CD4-positive, alpha-beta T cell treated with Interleukin-4 for 1 hour (primary cell): ENCODE measurements at regions not wholly inside any gene's neighbourhood (a gene's known extent, or its start where the extent isn't known, plus 50 kb on each side); places are given as distances from the start of the nearest gene placed in this dataset.
"Not testable (repeated sequence)": the region's sequence is repeated elsewhere in the genome, so short reads cannot be mapped to it uniquely, and the experiment has no call there.

Experiments
- DNase-seq, 2 donors: peaks; one replicate each; pipeline ENCODE4 v3.0.0-alpha.2; 2020 to 2022

GRCh38 chr1:81312272-81312754 is 488.4 kb upstream of the ADGRL2 start:
- DNase-seq, result no peak

DNA sequence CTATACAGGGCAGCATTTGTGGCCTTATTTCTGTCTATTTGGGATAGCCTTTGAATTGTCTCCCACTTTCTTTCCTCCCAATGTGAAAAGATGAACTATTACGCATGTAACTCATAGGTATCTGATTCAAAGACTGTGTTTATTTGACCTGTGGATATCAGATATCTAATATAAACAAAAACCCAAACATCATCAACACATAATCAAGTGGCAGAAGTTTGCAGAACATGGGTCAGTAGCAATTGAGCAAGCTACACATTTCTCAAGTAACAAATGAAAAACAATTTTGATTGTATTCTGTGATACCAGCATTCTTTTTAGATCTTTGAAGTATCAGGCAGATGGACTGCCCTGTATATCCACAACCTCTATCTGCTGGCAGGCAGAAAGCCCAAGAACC is 490.5 kb upstream of the ADGRL2 start:
- no peak for DNase-seq

DNA sequence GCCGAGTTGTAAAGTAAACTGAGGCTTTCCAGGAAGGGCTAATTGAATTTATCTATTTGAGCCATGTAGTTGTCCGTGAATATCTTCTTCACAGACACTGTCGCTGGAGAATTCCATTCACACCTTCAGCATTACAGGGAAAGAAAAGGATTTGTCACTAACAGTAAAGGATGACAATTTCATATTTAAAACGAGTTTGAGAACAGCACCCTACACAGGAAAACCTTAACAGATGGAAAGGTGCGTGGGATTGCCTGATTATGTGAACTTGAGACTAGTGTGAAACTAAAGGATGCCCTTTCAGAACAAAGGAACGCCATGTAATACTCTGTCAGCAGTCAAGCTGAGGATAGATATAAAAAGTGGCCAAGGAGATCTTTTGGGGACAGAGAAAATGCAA is 492.5 kb upstream of the ADGRL2 start:
- no peak for DNase-seq

DNA sequence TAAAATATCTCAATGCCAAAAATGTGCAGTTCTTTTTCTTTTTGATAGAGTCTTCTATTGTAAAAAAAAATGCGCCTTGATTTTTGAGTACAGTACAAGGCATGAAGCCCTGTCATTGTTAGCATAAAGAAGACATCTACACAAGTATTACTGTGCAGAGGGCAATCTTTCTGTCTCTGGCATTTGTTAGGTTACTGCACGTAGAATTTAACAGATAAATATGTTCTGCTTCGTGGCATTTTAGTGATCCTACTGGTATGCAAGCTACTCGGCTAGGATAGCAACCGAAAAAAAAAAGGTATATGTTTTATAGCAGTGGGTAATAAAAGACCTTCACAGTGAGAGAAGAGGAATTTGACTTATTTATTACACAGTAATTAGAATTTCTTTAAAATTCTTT is 492.9 kb upstream of the ADGRL2 start:
- DNase-seq, result no peak

DNA sequence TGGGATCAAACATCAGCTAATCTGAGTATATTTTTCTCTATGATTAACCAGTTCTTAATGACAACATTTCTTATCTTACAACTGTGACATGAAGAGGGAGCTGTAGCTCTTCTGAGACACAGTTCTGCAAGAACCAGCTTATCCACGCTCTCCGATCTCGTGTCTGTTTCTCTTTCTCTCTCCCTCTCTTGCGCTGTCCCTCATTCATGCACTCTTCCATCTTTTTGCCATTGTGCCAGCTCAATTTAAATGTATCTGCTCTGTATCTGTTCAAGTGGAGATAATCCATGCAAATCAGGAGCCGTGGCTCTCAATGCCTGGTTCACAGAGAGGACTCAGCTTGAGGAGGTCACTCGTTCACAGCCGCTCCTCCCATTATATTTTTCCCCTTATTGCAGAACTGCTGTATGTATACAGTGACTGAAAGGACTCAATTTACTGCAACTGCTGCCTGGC is 494.7 kb upstream of the ADGRL2 start:
- no peak for DNase-seq

- no peak for DNase-seq
These were observed 496.5 kb upstream of the ADGRL2 start for GRCh38 chr1:81304187-81304586.

GRCh38 chr1:81299892-81300291 is 500.8 kb upstream of the ADGRL2 start:
- DNase-seq, result no peak

DNA sequence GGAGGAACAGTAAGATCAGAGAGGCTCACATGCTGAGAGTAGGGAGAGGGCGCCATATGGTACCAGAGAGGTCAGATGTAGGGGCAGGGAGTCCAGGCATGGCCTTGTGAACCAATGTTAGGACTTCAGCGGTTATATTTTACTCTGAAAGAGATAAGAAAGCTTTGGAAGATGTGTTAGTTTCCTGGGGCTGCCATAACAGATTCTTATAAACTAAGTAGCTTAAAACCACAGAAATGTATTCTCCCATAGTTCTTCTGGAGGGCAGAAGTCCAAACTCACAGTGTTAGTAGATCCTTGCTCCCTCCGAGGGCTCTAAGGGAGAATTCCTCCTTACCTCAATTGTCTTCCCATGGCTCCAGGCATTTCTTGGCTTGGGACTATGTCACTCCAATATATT is 502.5 kb upstream of the ADGRL2 start:
- no peak for DNase-seq

DNA sequence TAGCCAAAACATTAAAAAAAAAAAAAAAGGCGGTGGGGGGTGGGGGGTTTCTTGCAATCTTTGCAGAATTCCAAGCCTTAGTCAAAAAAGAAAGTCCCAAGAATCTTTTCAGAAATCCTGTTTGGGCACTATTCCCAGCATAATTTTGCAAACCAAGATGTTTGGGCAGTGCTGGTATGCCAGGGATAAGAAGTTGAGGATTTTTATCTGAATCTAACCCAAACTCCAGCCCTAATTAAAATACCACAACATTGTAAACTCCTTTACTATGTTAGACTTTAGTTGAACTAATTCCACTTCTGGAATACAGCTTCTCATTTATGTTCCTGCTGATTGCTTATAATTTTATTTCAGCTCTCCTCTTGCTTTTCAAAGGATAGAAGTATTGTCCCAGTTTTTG is 504.1 kb upstream of the ADGRL2 start:
- no peak for DNase-seq

GRCh38 chr1:81290326-81290725 is 510.4 kb upstream of the ADGRL2 start:
- no peak for DNase-seq

- no peak for DNase-seq
These were observed 512.0 kb upstream of the ADGRL2 start for GRCh38 chr1:81288689-81289088.

- DNase-seq, result no peak
These were observed 513.2 kb upstream of the ADGRL2 start for GRCh38 chr1:81287411-81288080.

DNA sequence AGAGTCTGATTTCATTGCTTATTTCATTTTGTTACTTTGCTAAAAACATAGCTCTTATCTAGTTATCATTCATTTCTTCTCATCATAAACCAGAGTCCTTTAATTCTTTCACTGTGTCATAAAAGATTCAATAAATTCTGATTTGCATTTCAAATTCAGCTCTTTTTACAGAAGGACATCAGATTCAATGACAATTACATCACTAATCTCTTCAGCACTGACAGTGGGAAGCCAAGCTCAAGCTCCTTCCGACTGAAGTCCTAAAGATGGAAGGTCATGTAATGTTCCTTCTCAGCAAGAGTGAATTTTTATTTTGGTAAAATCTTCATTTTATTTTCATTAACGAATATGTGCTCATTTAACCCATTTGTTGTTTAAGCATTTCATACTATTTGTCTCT is 530.7 kb upstream of the ADGRL2 start:
- DNase-seq, result no peak

DNA sequence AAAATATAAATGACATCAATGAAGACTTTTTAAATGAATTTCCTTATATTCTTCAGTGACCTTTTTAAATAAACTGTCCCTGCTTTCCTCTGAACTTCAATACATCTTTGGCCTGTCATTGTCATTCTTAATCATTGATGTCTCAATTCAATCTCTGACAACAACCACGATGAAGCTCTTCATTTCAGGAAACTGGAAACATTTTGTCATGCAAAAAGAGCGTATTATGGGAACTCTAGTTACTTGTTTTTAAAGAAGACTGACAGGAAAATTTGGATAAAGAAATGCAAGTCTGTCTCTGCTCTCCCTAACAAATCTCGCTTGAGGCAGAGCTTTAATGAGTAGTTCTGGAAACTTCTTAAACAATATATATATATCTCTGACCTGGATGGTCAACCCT is 535.8 kb upstream of the ADGRL2 start:
- DNase-seq, result no peak

GRCh38 chr1:81259625-81260411 is 540.9 kb upstream of the ADGRL2 start:
- DNase-seq, result no peak

DNA sequence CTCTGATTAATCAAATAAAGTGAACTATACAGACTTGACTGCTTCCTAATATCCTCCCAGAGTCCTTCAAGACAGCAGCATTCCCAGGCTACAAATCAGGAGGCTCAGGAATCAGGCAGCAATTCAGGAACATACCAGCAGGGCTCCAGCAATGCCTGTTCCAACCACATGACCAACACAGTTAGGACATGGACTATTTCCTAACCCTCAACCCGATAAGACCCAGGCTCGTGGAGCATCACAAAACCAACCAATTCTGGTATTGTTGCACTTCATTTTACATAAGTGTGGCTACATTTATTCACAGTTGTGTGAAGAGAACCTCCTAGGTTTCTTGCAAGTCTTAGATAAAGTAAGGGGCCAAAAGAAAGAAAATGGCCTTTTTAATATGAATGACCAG is 546.2 kb upstream of the ADGRL2 start:
- DNase-seq, result no peak

- no peak for DNase-seq
These were observed 546.7 kb upstream of the ADGRL2 start for GRCh38 chr1:81254068-81254467.

- no peak for DNase-seq
These were observed 548.1 kb upstream of the ADGRL2 start for GRCh38 chr1:81252471-81253151.

DNA sequence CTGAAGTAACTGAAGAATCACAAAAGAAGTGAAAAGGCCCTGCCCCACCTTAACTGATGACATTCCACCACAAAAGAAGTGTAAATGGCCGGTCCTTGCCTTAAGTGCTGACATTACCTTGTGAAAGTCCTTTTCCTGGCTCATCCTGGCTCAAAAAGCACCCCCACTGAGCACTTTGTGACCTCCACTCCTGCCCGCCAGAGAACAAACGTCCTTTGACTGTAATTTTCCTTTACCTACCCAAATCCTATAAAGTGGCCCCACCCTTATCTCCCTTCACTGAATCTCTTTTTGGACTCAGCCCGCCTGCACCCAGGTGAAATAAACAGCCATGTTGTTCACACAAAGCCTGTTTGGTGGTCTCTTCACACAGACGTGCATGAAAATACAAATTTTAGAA is 549.9 kb upstream of the ADGRL2 start:
- DNase-seq, result not testable (repeated sequence)

DNA sequence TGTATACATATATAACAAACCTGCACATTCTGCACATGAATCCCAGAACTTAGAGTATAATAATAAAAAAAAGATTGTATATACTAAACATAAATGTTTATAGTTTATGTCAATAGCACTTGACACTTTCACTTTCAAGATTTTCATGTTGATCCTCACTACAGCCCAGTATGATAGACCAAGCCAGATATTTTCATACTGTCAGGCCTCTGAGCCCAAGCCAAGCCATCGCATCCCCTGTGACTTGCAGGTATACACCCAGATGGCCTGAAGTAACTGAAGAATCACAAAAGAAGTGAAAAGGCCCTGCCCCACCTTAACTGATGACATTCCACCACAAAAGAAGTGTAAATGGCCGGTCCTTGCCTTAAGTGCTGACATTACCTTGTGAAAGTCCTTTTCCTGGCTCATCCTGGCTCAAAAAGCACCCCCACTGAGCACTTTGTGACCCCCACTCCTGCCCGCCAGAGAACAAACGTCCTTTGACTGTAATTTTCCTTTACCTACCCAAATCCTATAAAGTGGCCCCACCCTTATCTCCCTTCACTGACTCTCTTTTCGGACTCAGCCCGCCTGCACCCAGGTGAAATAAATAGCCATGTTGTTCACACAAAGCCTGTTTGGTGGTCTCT is 555.5 kb upstream of the ADGRL2 start:
- not testable (repeated sequence) for DNase-seq

DNA sequence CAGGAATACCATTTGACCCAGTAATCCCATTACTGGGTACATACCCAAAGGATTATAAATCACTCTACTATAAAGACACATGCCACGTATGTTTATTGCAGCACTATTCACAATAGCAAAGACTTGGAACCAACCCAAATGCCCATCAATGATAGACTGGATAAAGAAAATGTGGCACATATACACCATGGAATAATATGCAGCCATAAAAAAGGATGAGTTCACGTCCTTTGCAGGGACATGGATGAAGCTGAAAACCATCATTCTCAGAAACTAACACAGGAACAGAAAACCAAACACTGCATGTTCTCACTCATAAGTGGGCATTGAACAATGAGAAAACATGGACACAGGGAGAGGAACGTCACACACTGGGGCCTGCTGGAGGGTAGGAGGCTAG is 556.1 kb upstream of the ADGRL2 start:
- not testable (repeated sequence) for DNase-seq

DNA sequence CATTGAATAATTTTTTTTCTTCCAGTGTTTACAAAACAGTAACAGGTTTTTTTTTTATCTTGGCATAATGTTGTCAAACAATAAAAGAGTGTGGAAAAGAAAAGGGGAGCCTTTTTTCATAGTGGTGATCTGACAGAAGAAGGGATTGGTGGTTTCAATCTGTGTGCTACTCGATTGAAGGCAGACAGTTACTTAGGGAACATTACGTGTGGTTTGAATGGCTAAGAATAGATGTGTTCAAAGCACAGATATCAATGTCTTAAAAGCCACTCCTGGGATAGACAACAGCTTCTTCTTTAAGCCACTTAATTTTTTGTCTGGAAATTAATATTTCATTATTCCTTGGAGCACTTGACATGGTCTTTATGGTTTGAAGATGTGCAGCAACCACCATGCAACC is 558.6 kb upstream of the ADGRL2 start:
- no peak for DNase-seq

DNA sequence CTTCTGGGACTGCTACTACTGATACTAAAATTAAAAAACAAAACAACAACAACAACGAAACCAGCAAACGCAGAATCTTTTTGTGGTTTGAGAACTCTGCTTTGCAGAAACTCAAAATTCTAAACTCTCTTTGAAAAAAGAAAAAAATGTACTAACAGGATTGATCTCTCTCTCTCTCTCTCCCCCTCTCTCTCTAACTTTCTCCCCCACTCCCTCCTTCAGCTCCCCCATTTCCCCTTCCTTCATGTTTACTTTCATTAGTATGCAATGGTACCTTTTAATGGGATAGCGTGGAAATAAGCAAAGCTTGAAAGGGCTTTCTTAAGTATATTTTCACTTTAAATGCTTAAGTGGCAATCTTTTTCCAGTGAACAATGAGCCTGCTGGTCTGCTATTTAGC is 562.6 kb upstream of the ADGRL2 start:
- no peak for DNase-seq
